H1 (cell line): ENCODE measurements at regions not wholly inside any gene's neighbourhood (a gene's known extent, or its start where the extent isn't known, plus 50 kb on each side); places are given as distances from the start of the nearest gene placed in this dataset.

Experiments used
- CTCF ChIA-PET: fragments of 300-600 bp; sonication (Branson Sonifier 250); formaldehyde crosslinking; loops from one replicate; lab custom pipeline; 2021; ENCODE audit not compliant: partially characterized antibody; lab: Charles Lee
- POLR2A ChIA-PET: fragments of 300-600 bp; sonication (Branson Sonifier 250); formaldehyde crosslinking; loops from one replicate; lab custom pipeline; 2021; ENCODE audit warnings: inconsistent platforms; ENCODE audit not compliant: partially characterized antibody; lab: Charles Lee
- DNase-seq, 2 experiments: peaks; one replicate each; pipeline versions ENCODE4 v3.0.0 to v3.0.0-alpha.2; 2010 to 2022; ENCODE audit warnings: low spot score in 2 of 2, low read depth in 1 of 2, mixed read lengths in 1 of 2
- FAIRE-seq: peaks from 2 replicates; lab custom pipeline; 2011; peaks lifted over from hg19 to GRCh38; lab: Jason Lieb, UNC
- H2AFZ ChIP-seq: 2 replicates; pipeline ENCODE4 v1.8.1; 2012; ENCODE audit warnings: low read length, inconsistent platforms
- H2AK5ac ChIP-seq: 2 replicates; pipeline ENCODE4 v1.6.1; 2013; ENCODE audit warnings: low read depth, low read length
- H2BK120ac ChIP-seq: replicated peaks from 2 replicates; pipeline ENCODE3; 2013; ENCODE audit warnings: low read depth, low read length, inconsistent platforms
- H2BK12ac ChIP-seq: 2 replicates; pipeline ENCODE4 v1.6.1; 2013; ENCODE audit warnings: low read depth, low read length
- H2BK15ac ChIP-seq: 2 replicates; pipeline ENCODE4 v1.6.1; 2013; ENCODE audit warnings: low read length
- H2BK20ac ChIP-seq: 2 replicates; pipeline ENCODE4 v1.6.1; 2013; ENCODE audit warnings: low read length
- H2BK5ac ChIP-seq: 2 replicates; pipeline ENCODE4 v1.6.1; 2013; ENCODE audit warnings: low read depth, low read length
- H3K14ac ChIP-seq: 2 replicates; pipeline ENCODE4 v1.6.1; 2013; ENCODE audit warnings: inconsistent platforms; ENCODE audit not compliant: insufficient read length
- H3K18ac ChIP-seq: 2 replicates; pipeline ENCODE4 v1.6.1; 2013; ENCODE audit warnings: low read length; ENCODE audit errors: extremely low read depth
- H3K23ac ChIP-seq: 2 replicates; pipeline ENCODE4 v1.6.1; 2013; ENCODE audit warnings: inconsistent platforms; ENCODE audit not compliant: insufficient read length
- H3K23me2 ChIP-seq: 2 replicates; pipeline ENCODE4 v1.6.1; 2013; ENCODE audit warnings: low read depth, low read length
- H3K27ac ChIP-seq: 2 replicates; pipeline ENCODE4 v1.6.1; 2011; ENCODE audit warnings: low read depth, low read length, inconsistent platforms
- H3K27me3 ChIP-seq, 4 experiments: replicated peaks in 1 of 4; 1 replicate in 1 of 4; 2 replicates in 3 of 4; pipeline versions ENCODE4 v1.6.1 to v1.8.1; 2011 to 2013; ENCODE audit warnings: low read length in 3 of 4, mild to moderate bottlenecking in 3 of 4, inconsistent platforms in 2 of 4, mixed read lengths in 2 of 4, moderate library complexity in 1 of 4; ENCODE audit not compliant: control insufficient read depth in 3 of 4, insufficient read depth in 3 of 4; ENCODE audit errors: extremely low read depth in 1 of 4
- H3K36me3 ChIP-seq, 4 experiments: 2 replicates each; pipeline versions ENCODE4 v1.6.1 to v1.8.1; 2011 to 2013; ENCODE audit warnings: mild to moderate bottlenecking in 4 of 4, low read length in 3 of 4, moderate library complexity in 2 of 4, control low read depth in 1 of 4, inconsistent platforms in 1 of 4; ENCODE audit not compliant: insufficient read depth in 4 of 4, control insufficient read depth in 2 of 4
- H3K4ac ChIP-seq: replicated peaks from 2 replicates; pipeline ENCODE3; 2013; ENCODE audit warnings: low read length, low read depth, mixed read lengths, inconsistent platforms; ENCODE audit not compliant: insufficient read length
- H3K4me1 ChIP-seq, 4 experiments: replicated peaks in 1 of 4; 1 replicate in 1 of 4; 2 replicates in 3 of 4; pipeline versions ENCODE4 v1.6.1 to v1.8.1; 2011 to 2013; ENCODE audit warnings: low read length in 3 of 4, inconsistent platforms in 2 of 4, mixed read lengths in 1 of 4; ENCODE audit not compliant: insufficient read depth in 4 of 4, control insufficient read depth in 3 of 4
- H3K4me2 ChIP-seq, 2 experiments: 2 replicates each; pipeline versions ENCODE4 v1.6.1 to v1.8.1; 2011 to 2013; ENCODE audit warnings: low read depth in 2 of 2, low read length in 2 of 2, control low read depth in 1 of 2, inconsistent platforms in 1 of 2, mild to moderate bottlenecking in 1 of 2; ENCODE audit not compliant: insufficient read depth in 1 of 2
- H3K4me3 ChIP-seq, 4 experiments: fragments of 200-600, 300-600 bp in 1 of 4; sonication (generic), shearing (Covaris generic), sonication (Bioruptor Twin) in 1 of 4; 2 replicates each; pipeline versions ENCODE4 v1.5.1 to v1.8.1; 2011 to 2016; ENCODE audit warnings: low read length in 4 of 4, low read depth in 3 of 4, control low read depth in 2 of 4, inconsistent platforms in 2 of 4, mild to moderate bottlenecking in 2 of 4, mixed read lengths in 1 of 4, moderate library complexity in 1 of 4; ENCODE audit not compliant: insufficient read depth in 2 of 4; ENCODE audit errors: extremely low read depth in 1 of 4
- H3K56ac ChIP-seq: replicated peaks from 2 replicates; pipeline ENCODE3; 2013; ENCODE audit warnings: low read depth, mild to moderate bottlenecking, mixed read lengths, low read length, inconsistent platforms; ENCODE audit not compliant: insufficient read length
- H3K79me1 ChIP-seq: 2 replicates; pipeline ENCODE4 v1.6.1; 2013; ENCODE audit warnings: low read depth, low read length, control low read depth
- H3K79me2 ChIP-seq, 2 experiments: 2 replicates each; pipeline versions ENCODE4 v1.6.1 to v1.8.1; 2012 to 2013; ENCODE audit warnings: low read length in 2 of 2, mild to moderate bottlenecking in 2 of 2, inconsistent platforms in 1 of 2; ENCODE audit not compliant: insufficient read depth in 2 of 2, control insufficient read depth in 1 of 2
- H3K9ac ChIP-seq, 4 experiments: replicated peaks in 1 of 4; 1 replicate in 1 of 4; 2 replicates in 3 of 4; pipeline versions ENCODE4 v1.6.1 to v1.8.1; 2011 to 2013; ENCODE audit warnings: low read depth in 3 of 4, low read length in 3 of 4, control low read depth in 2 of 4, mild to moderate bottlenecking in 2 of 4, moderate library complexity in 2 of 4, inconsistent platforms in 1 of 4; ENCODE audit errors: extremely low read depth in 1 of 4
- H3K9me3 ChIP-seq, 2 experiments: 2 replicates each; pipeline versions ENCODE4 v1.6.1 to v1.8.1; 2012 to 2013; ENCODE audit warnings: mild to moderate bottlenecking in 2 of 2, moderate library complexity in 2 of 2, control low read depth in 1 of 2, inconsistent platforms in 1 of 2, low read depth in 1 of 2, low read length in 1 of 2, mixed read lengths in 1 of 2; ENCODE audit not compliant: insufficient read depth in 2 of 2
- H4K20me1 ChIP-seq, 2 experiments: replicated peaks in 1 of 2; 2 replicates each; pipeline versions ENCODE3 to v1.8.1; 2011 to 2013; ENCODE audit warnings: inconsistent platforms in 2 of 2, low read length in 2 of 2, mild to moderate bottlenecking in 1 of 2; ENCODE audit not compliant: insufficient read depth in 2 of 2, control insufficient read depth in 1 of 2
- H4K5ac ChIP-seq: 2 replicates; pipeline ENCODE4 v1.6.1; 2013; ENCODE audit warnings: low read length, low read depth, mixed read lengths, inconsistent platforms; ENCODE audit not compliant: insufficient read length
- H4K8ac ChIP-seq: 2 replicates; pipeline ENCODE4 v1.8.0; 2013; ENCODE audit warnings: mild to moderate bottlenecking, moderate library complexity, low read length, inconsistent platforms; ENCODE audit not compliant: insufficient read depth; ENCODE audit errors: extremely low read depth
- H4K91ac ChIP-seq: replicated peaks from 2 replicates; pipeline ENCODE3; 2013; ENCODE audit warnings: low read length, mixed read lengths, inconsistent platforms; ENCODE audit not compliant: insufficient read length
- CHD1 ChIP-seq: IDR thresholded peaks from 2 replicates; pipeline ENCODE4 v1.6.1; 2012; ENCODE audit warnings: low read depth, low read length, improper control_type of control experiment
- EGR1 ChIP-seq: IDR thresholded peaks from 2 replicates; pipeline ENCODE4 v1.6.1; 2011; ENCODE audit warnings: low read depth, low read length, borderline replicate concordance
- GABPA ChIP-seq: IDR thresholded peaks from 2 replicates; pipeline ENCODE4 v1.6.1; 2011; ENCODE audit warnings: mild to moderate bottlenecking, low read length, moderate library complexity, borderline replicate concordance; ENCODE audit not compliant: insufficient read depth
- GTF2F1 ChIP-seq: IDR thresholded peaks from 2 replicates; pipeline ENCODE4 v1.6.1; 2012; ENCODE audit warnings: low read depth, low read length, improper control_type of control experiment, borderline replicate concordance
- HDAC2 ChIP-seq, 2 experiments: fragments of 300-600 bp in 1 of 2; sonication (generic) in 1 of 2; IDR thresholded peaks; 2 replicates each; pipeline ENCODE4 v1.6.1; 2011 to 2012; ENCODE audit warnings: low read depth in 2 of 2, low read length in 2 of 2, mild to moderate bottlenecking in 2 of 2, moderate library complexity in 2 of 2, borderline replicate concordance in 1 of 2, inconsistent platforms in 1 of 2
- KDM4A ChIP-seq: IDR thresholded peaks from one replicate; pipeline ENCODE4 v1.7.1; 2012; ENCODE audit warnings: low read depth, mild to moderate bottlenecking, moderate library complexity, low read length, inconsistent platforms; ENCODE audit not compliant: severe bottlenecking
- NRF1 ChIP-seq: IDR thresholded peaks from 2 replicates; pipeline ENCODE4 v1.6.1; 2011; ENCODE audit warnings: mild to moderate bottlenecking, low read depth, low read length, improper control_type of control experiment
- POLR2AphosphoS5 ChIP-seq: IDR thresholded peaks from 2 replicates; pipeline ENCODE4 v1.6.1; 2011; ENCODE audit warnings: low read depth, low read length
- SP1 ChIP-seq: IDR thresholded peaks from 2 replicates; pipeline ENCODE4 v1.6.1; 2011; ENCODE audit warnings: low read depth, low read length
- SUZ12 ChIP-seq: fragments of 200-600 bp; sonication (generic); IDR thresholded peaks from 2 replicates; pipeline ENCODE4 v1.6.1; 2012; ENCODE audit warnings: mild to moderate bottlenecking, inconsistent platforms, low read length, moderate library complexity, mixed read lengths
- TAF1 ChIP-seq: IDR thresholded peaks from 2 replicates; pipeline ENCODE4 v1.6.1; 2011; ENCODE audit warnings: mild to moderate bottlenecking, low read depth, low read length
- TBP ChIP-seq: IDR thresholded peaks from 2 replicates; pipeline ENCODE4 v1.6.1; 2011; ENCODE audit warnings: low read depth, low read length, improper control_type of control experiment
- WGBS, 2 experiments: shearing (Covaris generic) in 1 of 2; methylation state at CpG; one replicate each; pipeline versions ENCODE4 v1.1.6 to v1.1.7; 2013 to 2015; ENCODE audit warnings: low lambda C conversion rate in 2 of 2, mixed read lengths in 2 of 2, inconsistent platforms in 1 of 2, low coverage in 1 of 2, missing lambda C conversion rate in 1 of 2; ENCODE audit not compliant: insufficient replicate concordance in 2 of 2, insufficient coverage in 1 of 2, insufficient read length in 1 of 2; ENCODE audit errors: extremely low coverage in 1 of 2, missing lambda C conversion rate in 1 of 2; 5-methylcytosine and 5-hydroxymethylcytosine counted together
- TF ChIP-seq, protein P1 (sequence below): IDR thresholded peaks from 2 replicates; pipeline ENCODE4 v1.6.1; 2012; ENCODE audit warnings: low read length, inconsistent platforms

- ChIA-PET CTCF (interaction anchor here (0.9 to 5.3 kb wide), 7 partner anchors 11 to 113 kb away, joined by 3 to 16 read pairs (median 4); no protein-coding TSS in a partner anchor), POLR2A (no interaction called here)
- Histone ChIP-seq H3K4ac (no peak overlapping the region), H3K9me3 (no peaks in the 10 kb centered on the region), H3K23me2 (peaks cover 6% of the 10 kb centered on the region), H3K9ac (no peak overlapping the region), H2AK5ac (no peak overlapping the region), H3K27me3 (no peaks in the 10 kb centered on the region), H3K56ac (no peak overlapping the region), H3K4me3 (no peak overlapping the region), H4K20me1 (no peaks in the 10 kb centered on the region), H2BK20ac (peak overlapping the region; percentile 55; the same call in 1 of the 2 replicates), H2BK5ac (peak overlapping the region; percentile 39; the same call in 1 of the 2 replicates), H3K18ac (peak overlapping the region; percentile 92), H3K27ac (no peak overlapping the region), H3K36me3 (no peaks in the 10 kb centered on the region), H3K79me2 (no peaks in the 10 kb centered on the region), H2AFZ (peak overlapping the region; percentile 88), H3K79me1 (no peaks in the 10 kb centered on the region), H2BK15ac (0 out of 2 replicates have a peak overlapping the region, but pooled peaks have one; percentile 40), H2BK12ac (0 out of 2 replicates have a peak overlapping the region, but pooled peaks have one; percentile 64), H2BK120ac (no peak overlapping the region), H3K23ac (no peak overlapping the region), H3K4me2 (no peak overlapping the region), H3K4me1 (peaks cover 0 to 11% (median 7%) of the 10 kb centered on the region in 4 experiments; a peak in 6 of 7 replicates), H4K8ac (no peak overlapping the region), H3K14ac (no peak overlapping the region), H4K91ac (no peak overlapping the region), H4K5ac (no peak overlapping the region)
- DNase-seq (no peak), FAIRE-seq (no peak)
- WGBS, 2 experiments, result 78% methylated on average over 5 of the region's 5 CpGs; no CpG with 5 or more reads in 1 of the 2 experiments
- no peak for TF ChIP-seq SP1
- TF ChIP-seq NRF1, result no peak
- TF ChIP-seq GABPA, result no peak
- no peak for TF ChIP-seq HDAC2 (IDR thresholded peaks at IDR 0.05; ENCODE audit: borderline replicate concordance in 1 of 2, low read depth in 2 of 2, low read length in 2 of 2)
- no peak for TF ChIP-seq POLR2AphosphoS5
- TF ChIP-seq CHD1, result no peak
- no peak for TF ChIP-seq TAF1
- TF ChIP-seq SUZ12, result no peak
- TF ChIP-seq GTF2F1, result no peak
- no peak for TF ChIP-seq EGR1
- TF ChIP-seq, protein P1, sequence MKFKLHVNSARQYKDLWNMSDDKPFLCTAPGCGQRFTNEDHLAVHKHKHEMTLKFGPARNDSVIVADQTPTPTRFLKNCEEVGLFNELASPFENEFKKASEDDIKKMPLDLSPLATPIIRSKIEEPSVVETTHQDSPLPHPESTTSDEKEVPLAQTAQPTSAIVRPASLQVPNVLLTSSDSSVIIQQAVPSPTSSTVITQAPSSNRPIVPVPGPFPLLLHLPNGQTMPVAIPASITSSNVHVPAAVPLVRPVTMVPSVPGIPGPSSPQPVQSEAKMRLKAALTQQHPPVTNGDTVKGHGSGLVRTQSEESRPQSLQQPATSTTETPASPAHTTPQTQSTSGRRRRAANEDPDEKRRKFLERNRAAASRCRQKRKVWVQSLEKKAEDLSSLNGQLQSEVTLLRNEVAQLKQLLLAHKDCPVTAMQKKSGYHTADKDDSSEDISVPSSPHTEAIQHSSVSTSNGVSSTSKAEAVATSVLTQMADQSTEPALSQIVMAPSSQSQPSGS, result no peak
- no peak for TF ChIP-seq KDM4A
- TF ChIP-seq TBP, result no peak
These were observed 89.5 kb downstream of the HES1 start for GRCh38 chr3:194225418-194225812.
